HG03045 (cell line): ENCODE measurements at regions not wholly inside any gene's neighbourhood (a gene's known extent, or its start where the extent isn't known, plus 50 kb on each side); places are given as distances from the start of the nearest gene placed in this dataset.

Source experiments
- ATAC-seq: cut with Tn5 transposase; IDR thresholded peaks from one replicate; pipeline ENCODE4 v1.9.1; 2021; ENCODE audit warnings: mild to moderate bottlenecking, moderate library complexity; ENCODE audit not compliant: unreplicated experiment

DNA sequence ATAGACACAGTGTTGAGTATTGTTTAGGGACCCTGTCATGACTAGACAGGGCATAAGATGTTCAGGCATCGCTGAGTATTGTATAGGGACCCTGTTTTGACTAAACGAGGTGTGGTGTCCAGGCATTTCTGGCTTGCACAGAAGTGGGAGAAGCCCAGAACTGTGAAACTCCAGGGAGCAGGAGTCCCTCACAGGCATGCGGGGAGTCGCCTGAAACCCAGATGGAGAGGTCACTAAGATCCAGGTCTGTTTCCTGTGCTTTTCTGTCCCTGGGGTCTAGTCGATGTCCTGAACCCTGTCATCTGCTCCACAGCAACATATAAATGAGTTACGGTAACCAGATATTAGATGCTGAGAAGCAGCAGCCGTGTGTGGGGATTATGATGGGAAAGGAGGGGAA, 469.0 kb upstream of the SALL3 start:
- ATAC-seq, result no peak

DNA sequence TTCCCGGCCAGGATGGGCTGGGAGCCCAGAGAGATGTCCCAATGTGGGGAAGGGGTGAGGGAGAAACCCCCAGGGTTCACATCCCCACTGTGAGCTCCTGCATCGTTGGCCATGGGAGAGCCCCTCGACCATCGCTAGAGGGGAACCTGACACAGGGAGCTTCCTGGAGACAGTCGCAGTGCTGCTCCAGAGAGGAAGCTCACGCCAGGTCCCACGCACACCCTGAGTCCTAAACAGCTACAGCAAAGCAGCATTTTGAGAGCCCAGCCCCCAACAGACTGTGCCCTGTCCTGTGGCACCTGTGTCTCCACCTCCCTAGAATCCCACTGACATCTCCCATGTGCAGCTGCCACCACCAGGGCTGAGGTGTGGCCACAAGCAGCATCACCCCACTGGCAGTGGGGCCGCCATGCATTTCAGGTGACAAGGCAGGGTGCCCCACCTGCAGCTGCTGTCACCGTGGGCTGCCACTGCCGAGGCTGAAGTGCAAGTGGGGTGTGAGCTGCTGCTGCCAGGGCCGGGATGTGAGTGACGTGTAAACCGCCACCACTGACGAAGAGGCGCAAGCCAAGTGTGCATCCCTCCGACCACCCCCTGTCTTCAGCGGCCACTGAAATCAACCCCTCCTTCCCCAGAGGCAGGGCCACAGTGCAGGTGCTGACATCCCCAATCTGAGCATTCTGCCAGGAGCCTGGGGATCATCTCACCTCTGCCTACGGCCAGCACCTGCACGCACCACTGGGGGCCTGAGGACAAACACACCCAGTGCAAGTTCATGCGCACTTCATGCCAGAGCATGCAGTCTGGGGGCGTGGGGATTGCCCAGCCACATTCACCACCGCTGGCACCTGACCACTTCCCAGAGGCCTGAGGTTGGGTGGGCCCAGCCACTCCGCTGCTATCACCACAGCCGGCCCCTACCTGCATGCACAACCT, 467.7 kb upstream of the SALL3 start:
- no peak for ATAC-seq

- no peak for ATAC-seq
Measured at GRCh38 chr18:78514910-78515670, 464.5 kb upstream of the SALL3 start.

DNA sequence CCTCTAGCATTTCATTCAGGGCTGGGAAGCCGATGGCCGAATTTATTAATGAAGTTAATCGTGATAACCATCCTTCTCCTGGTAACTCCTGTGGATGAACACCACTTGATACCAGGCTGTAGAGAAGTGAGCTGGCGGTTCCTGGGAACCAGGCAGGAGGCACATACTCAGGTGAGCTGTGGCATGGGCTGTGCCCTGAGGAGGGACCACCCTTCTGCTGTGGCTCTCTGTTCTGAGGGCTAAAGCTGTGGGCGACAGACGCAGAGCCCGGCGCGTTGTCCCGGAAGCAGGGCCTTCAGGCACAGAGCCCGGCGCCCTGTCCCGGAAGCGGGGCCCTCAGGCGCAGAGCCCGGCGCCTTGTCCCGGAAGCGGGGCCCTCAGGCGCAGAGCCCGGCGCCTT, 462.3 kb upstream of the SALL3 start:
- ATAC-seq, result no peak

- no peak for ATAC-seq
Measured at GRCh38 chr18:78517973-78518372, 461.6 kb upstream of the SALL3 start.

DNA sequence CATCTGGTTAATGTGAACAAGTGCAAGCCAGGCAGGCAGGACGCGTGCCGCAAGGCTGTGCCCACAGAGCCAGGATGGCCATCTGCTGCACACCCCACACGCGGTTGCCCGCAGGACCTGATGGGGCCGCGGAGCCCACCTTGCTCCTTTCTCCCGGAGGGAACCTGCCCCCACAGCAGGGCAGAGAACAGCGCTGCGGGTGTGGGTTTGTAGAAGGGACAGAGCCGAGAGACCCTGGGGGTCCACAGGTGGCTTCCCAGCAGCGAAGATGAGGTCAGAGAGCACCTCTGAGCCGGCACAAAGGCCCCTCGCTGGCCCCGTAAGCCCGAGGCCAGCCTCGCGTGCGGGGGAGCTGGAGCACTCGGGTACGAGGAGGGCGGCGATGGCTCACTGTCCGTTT, 460.8 kb upstream of the SALL3 start:
- no peak for ATAC-seq

- ATAC-seq, result no peak
Measured at GRCh38 chr18:78519394-78520062, 460.1 kb upstream of the SALL3 start.

DNA sequence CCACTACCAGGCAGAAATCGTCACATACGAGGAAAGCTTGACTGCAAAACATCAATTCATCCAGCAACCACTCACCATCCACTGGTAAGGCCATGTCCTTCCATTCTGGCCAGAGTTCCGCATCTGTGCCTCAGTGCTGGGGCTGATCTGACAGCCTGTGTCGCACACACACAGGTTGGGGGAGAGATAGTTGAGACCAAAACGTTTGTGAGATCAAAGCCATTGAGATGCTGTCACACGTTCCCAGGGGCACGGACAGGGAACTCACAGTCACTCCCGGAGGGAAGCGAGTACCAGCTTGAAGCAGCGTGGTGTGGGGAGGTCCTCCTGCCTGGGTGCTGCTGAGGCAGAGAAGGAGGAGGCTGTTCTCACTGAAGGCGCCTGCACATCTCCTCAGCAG, 458.5 kb upstream of the SALL3 start:
- ATAC-seq, result no peak

GRCh38 chr18:78521744-78522143, 457.9 kb upstream of the SALL3 start:
- no peak for ATAC-seq

- no peak for ATAC-seq
Measured at GRCh38 chr18:78522507-78522906, 457.1 kb upstream of the SALL3 start.

DNA sequence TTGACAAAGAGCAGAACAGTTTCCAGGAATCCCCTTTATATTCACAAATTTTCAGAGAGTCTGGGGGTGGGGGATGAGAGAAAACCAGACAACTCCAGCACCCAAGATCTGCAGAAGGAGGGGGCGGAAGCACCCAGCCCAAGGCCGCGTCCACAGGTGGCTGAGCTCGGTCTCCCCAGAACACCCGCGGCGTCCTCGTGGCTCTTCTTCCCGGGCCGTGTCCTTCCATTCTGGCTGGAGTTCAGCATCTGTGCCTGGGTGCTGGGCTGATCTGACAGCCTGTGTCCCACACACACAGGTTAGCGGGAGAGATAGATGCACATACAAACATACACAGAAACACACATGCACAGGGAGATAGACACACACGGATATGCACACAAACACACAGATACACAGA, 455.8 kb upstream of the SALL3 start:
- no peak for ATAC-seq

DNA sequence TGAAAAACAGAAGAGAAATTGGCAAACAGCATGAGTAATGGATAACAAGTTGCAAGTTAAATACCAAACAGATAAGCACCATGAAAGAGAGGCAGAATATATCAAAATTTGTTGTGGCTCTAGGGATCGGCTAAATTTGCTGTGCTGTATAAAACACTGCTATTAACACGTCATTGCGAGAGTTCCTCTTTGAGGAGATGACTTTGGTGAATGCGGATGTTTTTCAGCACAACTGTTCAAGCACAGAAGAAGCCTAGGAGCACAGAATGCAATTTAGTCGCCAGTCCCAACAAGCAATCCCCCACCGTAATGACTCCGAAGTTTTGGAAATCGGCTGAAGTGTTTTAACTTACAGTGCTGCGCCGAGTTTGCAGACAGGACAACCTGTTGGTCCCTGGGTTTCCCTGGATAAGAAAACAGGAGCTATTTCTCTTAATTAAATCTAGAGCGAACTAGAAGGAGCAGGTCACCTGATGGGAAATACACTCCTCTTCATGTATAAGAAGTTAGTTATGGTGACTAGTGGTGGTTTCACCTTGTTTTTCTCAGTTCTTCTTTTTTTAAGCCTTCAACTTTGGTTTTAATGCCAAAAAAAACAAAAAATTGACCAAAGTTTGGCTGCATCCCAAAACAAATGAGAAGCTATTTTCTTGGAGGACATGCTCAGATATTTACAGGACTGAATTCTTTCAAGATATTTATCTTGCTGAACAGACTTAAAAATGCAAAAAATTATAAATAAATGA, 454.1 kb upstream of the SALL3 start:
- ATAC-seq, result no peak

DNA sequence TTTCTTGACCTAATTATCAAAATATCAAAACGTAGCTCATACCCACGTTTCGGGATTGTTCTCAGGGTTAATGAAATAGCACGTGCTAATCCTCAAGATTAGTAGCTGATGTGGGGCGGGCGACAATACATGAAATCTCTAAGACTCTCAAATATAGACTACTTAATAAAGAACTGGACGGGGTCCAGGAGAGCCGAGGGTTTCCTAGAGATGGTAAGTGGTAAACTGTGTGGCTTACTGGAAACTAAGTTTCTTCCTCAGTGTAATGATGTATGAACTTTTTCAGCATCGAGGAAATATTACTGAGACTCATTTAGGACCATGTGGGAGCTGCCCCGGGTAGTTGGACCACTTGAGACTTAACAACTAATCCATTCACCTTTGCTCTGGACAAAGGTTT, 453.3 kb upstream of the SALL3 start:
- ATAC-seq, result no peak

DNA sequence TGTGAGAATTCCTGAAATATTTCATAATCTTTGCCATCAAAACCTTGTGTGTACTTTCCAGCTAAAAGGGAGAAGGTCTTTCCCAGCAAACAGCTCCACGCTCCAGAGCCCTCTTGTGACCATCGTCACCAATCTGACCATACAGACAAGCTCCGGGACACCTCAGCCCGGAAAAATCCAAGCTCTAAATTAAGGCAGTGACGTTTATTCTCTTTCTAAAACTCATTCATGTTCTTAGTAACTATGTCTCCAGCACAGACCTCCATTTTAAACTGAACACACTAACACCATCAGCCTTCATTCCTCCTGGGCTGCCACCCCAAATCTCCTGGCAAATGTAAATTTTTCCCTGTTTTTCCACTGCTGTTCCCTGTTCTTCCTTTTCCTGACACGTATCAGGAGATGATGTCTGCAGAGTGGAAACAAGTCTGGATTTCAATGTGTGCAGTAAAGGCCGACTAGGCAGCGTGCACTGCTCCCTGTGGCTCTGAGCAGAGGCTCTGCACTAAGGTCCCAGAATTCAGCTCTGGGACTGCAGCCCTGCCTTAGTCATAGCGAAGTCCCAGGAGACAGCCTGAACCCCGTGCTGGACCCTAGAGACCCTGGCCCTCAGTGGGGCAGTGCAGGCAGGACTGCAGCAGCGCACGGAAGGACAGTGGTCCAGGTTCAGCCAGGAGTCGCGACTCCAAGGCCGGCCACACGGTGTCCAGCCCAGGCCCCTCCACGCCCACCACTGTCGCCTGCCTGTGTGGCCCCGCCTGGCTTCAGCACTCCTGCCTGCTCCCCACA, 452.5 kb upstream of the SALL3 start:
- ATAC-seq, result no peak

DNA sequence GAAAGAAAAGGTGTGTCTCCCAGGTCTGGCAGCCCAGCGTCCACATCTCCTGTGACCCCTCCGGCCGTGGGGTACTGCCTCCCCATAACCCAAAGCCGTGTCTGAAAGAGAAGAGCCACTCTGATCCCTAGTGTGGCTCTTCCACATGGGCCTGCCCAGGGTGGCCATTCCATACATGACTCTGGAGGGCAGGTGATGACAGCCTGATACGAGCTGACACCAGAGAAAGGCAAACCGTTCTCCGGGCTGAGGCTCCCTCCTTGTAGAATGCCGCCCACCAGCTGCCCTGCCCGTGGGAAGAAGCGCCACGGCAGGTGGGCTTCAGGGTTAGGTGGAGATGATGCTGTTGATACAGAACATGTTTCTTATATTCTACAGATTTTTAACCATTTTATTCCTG, 451.6 kb upstream of the SALL3 start:
- no peak for ATAC-seq

DNA sequence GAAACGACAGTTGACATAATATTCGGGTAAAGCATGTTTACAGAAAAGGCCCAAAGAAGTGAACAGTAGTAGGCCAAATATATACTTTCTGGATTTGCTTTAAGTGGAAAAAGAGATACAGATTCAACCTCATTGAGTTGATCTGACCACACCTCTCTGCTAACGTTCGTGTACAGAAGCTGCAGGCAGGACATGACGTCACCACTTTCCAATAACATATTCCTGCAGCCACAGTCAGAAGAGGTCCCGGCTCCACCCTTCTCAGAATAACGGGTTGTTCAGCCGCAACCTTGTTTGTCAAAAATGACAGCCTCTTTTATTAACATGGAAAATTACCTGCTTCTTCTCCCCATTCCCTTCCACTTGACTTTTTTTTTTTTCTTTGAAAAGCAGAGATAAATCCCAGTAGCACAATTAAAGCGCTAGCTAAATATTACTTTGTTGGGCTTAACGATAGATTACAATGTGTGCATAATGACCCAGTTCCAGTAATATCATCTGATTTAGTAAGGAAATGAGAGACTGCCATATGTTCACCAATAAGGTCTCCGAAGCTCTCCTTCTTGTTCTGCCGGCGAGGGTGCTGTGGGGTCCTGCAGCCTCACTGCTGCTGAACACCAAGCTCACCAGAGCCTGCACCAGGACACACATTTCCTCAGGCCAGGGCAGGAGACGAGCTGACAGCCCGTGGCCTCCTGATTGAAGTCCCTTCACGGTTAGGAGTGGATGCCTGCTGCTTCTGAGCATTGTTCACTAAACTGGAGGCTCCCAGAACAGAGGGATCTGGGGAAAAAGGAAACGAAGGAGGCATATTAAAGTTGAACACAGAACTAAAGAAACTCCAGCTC, 451.0 kb upstream of the SALL3 start:
- no peak for ATAC-seq

GRCh38 chr18:78531637-78532036, 448.0 kb upstream of the SALL3 start:
- no peak for ATAC-seq

- ATAC-seq, result no peak
Measured at GRCh38 chr18:78538669-78539440, 440.8 kb upstream of the SALL3 start.
